HG02884 (cell line): ENCODE measurements at regions not wholly inside any gene's neighbourhood (a gene's known extent, or its start where the extent isn't known, plus 50 kb on each side); places are given as distances from the start of the nearest gene placed in this dataset.

Experiments
- ATAC-seq: cut with Tn5 transposase; IDR thresholded peaks from one replicate; pipeline ENCODE4 v1.9.1; 2021; ENCODE audit warnings: mild to moderate bottlenecking, moderate library complexity; ENCODE audit not compliant: unreplicated experiment

- no peak for ATAC-seq
These were observed 69.6 kb downstream of the MDH1 start for GRCh38 chr2:63658176-63658968.

GRCh38 chr2:63660060-63660459 lies 71.3 kb downstream of the MDH1 start:
- ATAC-seq: no peak

GRCh38 chr2:63661076-63661475 lies 72.3 kb downstream of the MDH1 start:
- no peak for ATAC-seq

- ATAC-seq: no peak
These were observed 73.5 kb downstream of the MDH1 start for GRCh38 chr2:63662028-63662804.

GRCh38 chr2:63663013-63663864 lies 74.5 kb downstream of the MDH1 start:
- ATAC-seq: no peak

GRCh38 chr2:63665091-63665490 lies 76.3 kb downstream of the MDH1 start:
- no peak for ATAC-seq

- ATAC-seq: no peak
These were observed 77.2 kb downstream of the MDH1 start for GRCh38 chr2:63665846-63666475.

GRCh38 chr2:63667132-63667700 lies 78.5 kb downstream of the MDH1 start:
- no peak for ATAC-seq

- no peak for ATAC-seq
These were observed 79.2 kb downstream of the MDH1 start for GRCh38 chr2:63668000-63668399.

GRCh38 chr2:63668466-63668865 lies 79.7 kb downstream of the MDH1 start:
- ATAC-seq: no peak

- no peak for ATAC-seq
These were observed 80.8 kb downstream of the MDH1 start for GRCh38 chr2:63669596-63669995.

- ATAC-seq: no peak
These were observed 85.2 kb downstream of the MDH1 start for GRCh38 chr2:63673865-63674533.

GRCh38 chr2:63675026-63675425 lies 86.3 kb downstream of the MDH1 start:
- ATAC-seq: no peak

- ATAC-seq: peak; percentile 57
These were observed 87.4 kb downstream of the MDH1 start for GRCh38 chr2:63676135-63676534.

- ATAC-seq: no peak
These were observed 89.3 kb downstream of the MDH1 start for GRCh38 chr2:63678085-63678484.

- no peak for ATAC-seq
These were observed 89.8 kb downstream of the MDH1 start for GRCh38 chr2:63678551-63678950.

GRCh38 chr2:63679252-63679855 lies 90.6 kb downstream of the MDH1 start:
- ATAC-seq: no peak

- no peak for ATAC-seq
These were observed 91.7 kb downstream of the MDH1 start for GRCh38 chr2:63680455-63680854.

GRCh38 chr2:63681896-63682295 lies 93.1 kb downstream of the MDH1 start:
- no peak for ATAC-seq
